KMS-11 (cell line): ENCODE measurements at regions not wholly inside any gene's neighbourhood (a gene's known extent, or its start where the extent isn't known, plus 50 kb on each side); places are given as distances from the start of the nearest gene placed in this dataset.

Experiments
- H2AFZ ChIP-seq: fragments of 200-600 bp; sonication (generic); 2 replicates; pipeline ENCODE4 v1.6.1; 2016; ENCODE audit warnings: antibody characterized with exemption, mixed run types, low read depth
- H3K27ac ChIP-seq: fragments of 200-600 bp; sonication (generic); 2 replicates; pipeline ENCODE4 v1.6.1; 2016; ENCODE audit warnings: mild to moderate bottlenecking, mixed run types
- H3K27me3 ChIP-seq: fragments of 200-600 bp; sonication (generic); 2 replicates; pipeline ENCODE4 v1.6.1; 2017; ENCODE audit warnings: mild to moderate bottlenecking, low read depth, mixed run types, moderate library complexity; ENCODE audit not compliant: insufficient read depth
- H3K36me3 ChIP-seq: fragments of 200-600 bp; sonication (generic); 2 replicates; pipeline ENCODE4 v1.6.1; 2017; ENCODE audit warnings: mild to moderate bottlenecking, mixed run types; ENCODE audit not compliant: insufficient read depth
- H3K4me1 ChIP-seq: fragments of 200-600 bp; sonication (generic); 2 replicates; pipeline ENCODE4 v1.6.1; 2016; ENCODE audit warnings: mild to moderate bottlenecking, low read depth, mixed run types; ENCODE audit not compliant: poor library complexity, severe bottlenecking
- H3K4me2 ChIP-seq: fragments of 200-600 bp; sonication (generic); 2 replicates; pipeline ENCODE4 v1.7.0; 2016; ENCODE audit warnings: mild to moderate bottlenecking, mixed run types
- H3K4me3 ChIP-seq: fragments of 200-600 bp; sonication (generic); IDR thresholded peaks from 2 replicates; pipeline ENCODE4 v1.6.1; 2017; ENCODE audit warnings: low read depth, low read length, mixed read lengths; ENCODE audit not compliant: insufficient read depth
- H3K79me2 ChIP-seq: fragments of 200-600 bp; sonication (generic); 2 replicates; pipeline ENCODE4 v1.6.1; 2016; ENCODE audit warnings: low read depth, mixed run types; ENCODE audit not compliant: insufficient read depth
- H3K9ac ChIP-seq: fragments of 200-600 bp; sonication (generic); 2 replicates; pipeline ENCODE4 v1.6.1; 2016; ENCODE audit warnings: mild to moderate bottlenecking, mixed run types
- H4K20me1 ChIP-seq: fragments of 200-600 bp; sonication (generic); 2 replicates; pipeline ENCODE4 v1.6.1; 2016; ENCODE audit warnings: mild to moderate bottlenecking, mixed run types; ENCODE audit not compliant: insufficient read depth
- CTCF ChIP-seq: fragments of 200-600 bp; sonication (generic); conservative IDR thresholded peaks from 2 replicates; pipeline ENCODE4 v1.6.1; 2017; ENCODE audit warnings: low read depth, mild to moderate bottlenecking, antibody characterized with exemption, low read length, moderate library complexity, mixed read lengths

- no peaks in the 10 kb centered on the region for H3K4me1 ChIP-seq
- no peak overlapping the region for H2AFZ ChIP-seq
- H3K27ac ChIP-seq, result no peak overlapping the region
- no peaks in the 10 kb centered on the region for H3K27me3 ChIP-seq
- no peaks in the 10 kb centered on the region for H3K36me3 ChIP-seq
- no peaks in the 10 kb centered on the region for H4K20me1 ChIP-seq
- no peak overlapping the region for H3K9ac ChIP-seq
- H3K4me3 ChIP-seq, result no peak overlapping the region
- H3K79me2 ChIP-seq, result no peaks in the 10 kb centered on the region
- no peak overlapping the region for H3K4me2 ChIP-seq
- no peak for TF ChIP-seq CTCF
Measured at GRCh38 chr1:82323144-82323841, 522.6 kb downstream of the ADGRL2 start.

- no peaks in the 10 kb centered on the region for H3K27me3 ChIP-seq
- no peaks in the 10 kb centered on the region for H4K20me1 ChIP-seq
- no peaks in the 10 kb centered on the region for H3K36me3 ChIP-seq
- no peak overlapping the region for H3K4me3 ChIP-seq
- H3K79me2 ChIP-seq, result no peaks in the 10 kb centered on the region
- H3K4me1 ChIP-seq, result no peaks in the 10 kb centered on the region
- no peak for TF ChIP-seq CTCF
- H3K9ac ChIP-seq, result no peak overlapping the region
- H3K27ac ChIP-seq, result no peak overlapping the region
- H2AFZ ChIP-seq, result no peak overlapping the region
- H3K4me2 ChIP-seq, result no peak overlapping the region
Measured at GRCh38 chr1:82321794-82322193, 521.1 kb downstream of the ADGRL2 start.

GRCh38 chr1:82319546-82319945, 518.8 kb downstream of the ADGRL2 start:
- no peak overlapping the region for H3K9ac ChIP-seq
- no peak for TF ChIP-seq CTCF
- no peaks in the 10 kb centered on the region for H3K4me1 ChIP-seq
- no peak overlapping the region for H2AFZ ChIP-seq
- H4K20me1 ChIP-seq, result no peaks in the 10 kb centered on the region
- H3K27ac ChIP-seq, result no peak overlapping the region
- no peaks in the 10 kb centered on the region for H3K36me3 ChIP-seq
- H3K4me3 ChIP-seq, result no peak overlapping the region
- H3K79me2 ChIP-seq, result no peaks in the 10 kb centered on the region
- no peak overlapping the region for H3K4me2 ChIP-seq
- H3K27me3 ChIP-seq, result no peaks in the 10 kb centered on the region

- no peaks in the 10 kb centered on the region for H3K79me2 ChIP-seq
- no peak for TF ChIP-seq CTCF
- H3K4me3 ChIP-seq, result no peak overlapping the region
- no peaks in the 10 kb centered on the region for H3K4me1 ChIP-seq
- H2AFZ ChIP-seq, result no peak overlapping the region
- H3K27me3 ChIP-seq, result no peaks in the 10 kb centered on the region
- no peak overlapping the region for H3K9ac ChIP-seq
- H4K20me1 ChIP-seq, result no peaks in the 10 kb centered on the region
- H3K36me3 ChIP-seq, result no peaks in the 10 kb centered on the region
- no peak overlapping the region for H3K27ac ChIP-seq
- H3K4me2 ChIP-seq, result no peak overlapping the region
Measured at GRCh38 chr1:82318921-82319320, 518.2 kb downstream of the ADGRL2 start.
